Mesendoderm (in vitro differentiated cells): ENCODE measurements at regions not wholly inside any gene's neighbourhood (a gene's known extent, or its start where the extent isn't known, plus 50 kb on each side); places are given as distances from the start of the nearest gene placed in this dataset.

Experiments
- DNase-seq: peaks from one replicate; pipeline ENCODE4 v3.0.0; 2013
- H2AK5ac ChIP-seq: 2 replicates; pipeline ENCODE4 v1.6.1; 2013; ENCODE audit warnings: low read length, inconsistent platforms
- H2BK120ac ChIP-seq: 2 replicates; pipeline ENCODE4 v1.6.1; 2013; ENCODE audit warnings: low read depth, mild to moderate bottlenecking, low read length, moderate library complexity, mixed read lengths
- H2BK15ac ChIP-seq: replicated peaks from 2 replicates; pipeline ENCODE4 v1.6.1; 2013; ENCODE audit warnings: low read depth, mild to moderate bottlenecking, moderate library complexity
- H2BK5ac ChIP-seq: 2 replicates; pipeline ENCODE4 v1.6.1; 2013; ENCODE audit warnings: low read length, inconsistent platforms
- H3K18ac ChIP-seq: 2 replicates; pipeline ENCODE4 v1.6.1; 2013; ENCODE audit warnings: mild to moderate bottlenecking, low read length, mixed read lengths
- H3K23ac ChIP-seq: one replicate; pipeline ENCODE4 v1.6.1; 2013; ENCODE audit warnings: low read length
- H3K27ac ChIP-seq: 2 replicates; pipeline ENCODE4 v1.5.1; 2013; ENCODE audit warnings: low read depth, mild to moderate bottlenecking, inconsistent platforms, low read length, moderate library complexity
- H3K27me3 ChIP-seq: 2 replicates; pipeline ENCODE4 v1.6.1; 2013; ENCODE audit warnings: low read length, control low read depth, mild to moderate bottlenecking, inconsistent platforms; ENCODE audit not compliant: insufficient read depth, poor library complexity
- H3K36me3 ChIP-seq: 2 replicates; pipeline ENCODE4 v1.6.1; 2013; ENCODE audit warnings: low read length, inconsistent platforms; ENCODE audit not compliant: control insufficient read depth, insufficient read depth
- H3K4ac ChIP-seq: one replicate; pipeline ENCODE4 v1.6.1; 2013; ENCODE audit warnings: low read depth, mild to moderate bottlenecking, low read length, moderate library complexity
- H3K4me1 ChIP-seq: 2 replicates; pipeline ENCODE4 v1.6.1; 2013; ENCODE audit warnings: low read depth, low read length, inconsistent platforms; ENCODE audit not compliant: control insufficient read depth
- H3K4me2 ChIP-seq: 2 replicates; pipeline ENCODE4 v1.6.1; 2013; ENCODE audit warnings: low read length
- H3K4me3 ChIP-seq: 2 replicates; pipeline ENCODE4 v1.5.1; 2013; ENCODE audit warnings: mild to moderate bottlenecking, low read length
- H3K56ac ChIP-seq: one replicate; pipeline ENCODE4 v1.6.1; 2013; ENCODE audit warnings: low read length
- H3K79me1 ChIP-seq: 2 replicates; pipeline ENCODE4 v1.6.1; 2013; ENCODE audit warnings: low read length, inconsistent platforms
- H3K79me2 ChIP-seq: 2 replicates; pipeline ENCODE4 v1.6.1; 2013; ENCODE audit warnings: mild to moderate bottlenecking, low read length; ENCODE audit not compliant: control insufficient read depth, insufficient read depth
- H3K9ac ChIP-seq: 2 replicates; pipeline ENCODE4 v1.6.1; 2013; ENCODE audit warnings: low read length, inconsistent platforms
- H4K5ac ChIP-seq: one replicate; pipeline ENCODE4 v1.6.1; 2013; ENCODE audit warnings: low read length
- H4K8ac ChIP-seq: one replicate; pipeline ENCODE4 v1.6.1; 2013; ENCODE audit warnings: low read depth, mild to moderate bottlenecking, control low read depth, low read length, moderate library complexity
- WGBS: extraction: QIAGEN DNeasy Blood & Tissue Kit; methylation state at CpG from one replicate; pipeline ENCODE4 v1.1.7; 2013; ENCODE audit warnings: low lambda C conversion rate, missing lambda C conversion rate; ENCODE audit not compliant: insufficient coverage; ENCODE audit errors: extremely low coverage; 5-methylcytosine and 5-hydroxymethylcytosine counted together

DNA sequence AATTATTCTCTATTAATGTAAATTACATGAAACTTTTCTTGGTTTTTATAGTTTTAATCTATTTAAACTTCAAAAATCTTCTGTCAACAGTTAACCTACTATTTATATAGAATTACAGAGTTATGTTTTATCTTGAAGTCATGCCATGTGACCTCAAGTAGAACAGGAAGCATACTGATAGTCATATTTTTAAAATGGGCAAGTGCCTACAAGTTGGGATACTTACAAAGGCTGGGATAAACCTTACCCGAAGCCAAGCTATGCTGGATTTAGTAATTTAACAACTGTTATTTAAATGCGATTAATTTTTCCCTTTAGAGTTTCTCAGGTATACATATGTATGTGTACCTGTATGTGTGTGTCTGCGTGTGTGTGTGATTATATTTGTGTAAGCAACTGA lies 266.9 kb downstream of the RASSF9 start:
- DNase-seq: no peak
- no peak overlapping the region for H3K4me2 ChIP-seq
- H3K36me3 ChIP-seq: no peaks in the 10 kb centered on the region
- H3K9ac ChIP-seq: no peak overlapping the region
- H3K27ac ChIP-seq: no peak overlapping the region
- no peak overlapping the region for H2BK5ac ChIP-seq
- no peak overlapping the region for H3K18ac ChIP-seq
- H3K4me3 ChIP-seq: no peak overlapping the region
- H2BK15ac ChIP-seq: no peak overlapping the region
- H3K27me3 ChIP-seq: no peaks in the 10 kb centered on the region
- H3K79me1 ChIP-seq: no peaks in the 10 kb centered on the region
- H2AK5ac ChIP-seq: no peak overlapping the region
- no peak overlapping the region for H4K8ac ChIP-seq
- H3K4me1 ChIP-seq: no peaks in the 10 kb centered on the region
- no peak overlapping the region for H3K56ac ChIP-seq
- no CpG with 5 or more reads among the region's 3 CpGs for WGBS
- H4K5ac ChIP-seq: no peak overlapping the region
- no peaks in the 10 kb centered on the region for H3K79me2 ChIP-seq
- no peak overlapping the region for H2BK120ac ChIP-seq
- H3K4ac ChIP-seq: no peak overlapping the region
- no peak overlapping the region for H3K23ac ChIP-seq

DNA sequence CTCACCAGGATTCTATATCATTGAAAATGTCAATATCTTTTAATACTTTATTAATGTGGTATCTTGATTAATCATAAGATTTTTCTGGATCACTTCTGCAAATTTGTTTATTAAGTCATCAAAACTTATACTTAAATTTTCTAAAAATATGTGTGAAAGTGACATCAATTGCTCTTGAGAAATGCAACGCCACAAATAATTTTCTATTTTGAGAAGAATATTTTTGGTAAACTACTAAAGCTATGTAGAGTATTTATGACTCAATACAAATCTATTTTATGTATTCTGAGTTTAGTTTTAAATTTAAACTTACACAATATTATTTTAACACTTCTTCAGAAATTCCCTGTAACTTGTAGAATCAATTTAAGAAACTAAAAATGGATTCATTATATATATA lies 263.3 kb downstream of the RASSF9 start:
- no peaks in the 10 kb centered on the region for H3K27me3 ChIP-seq
- H3K4me3 ChIP-seq: no peak overlapping the region
- no peak overlapping the region for H2BK5ac ChIP-seq
- peaks cover 4% of the 10 kb centered on the region for H3K4me1 ChIP-seq
- no peak overlapping the region for H3K18ac ChIP-seq
- H3K27ac ChIP-seq: no peak overlapping the region
- no peak overlapping the region for H3K4ac ChIP-seq
- no peak overlapping the region for H2BK15ac ChIP-seq
- H4K8ac ChIP-seq: no peak overlapping the region
- H3K79me1 ChIP-seq: no peaks in the 10 kb centered on the region
- H3K56ac ChIP-seq: no peak overlapping the region
- no peak overlapping the region for H3K4me2 ChIP-seq
- DNase-seq: no peak
- no peak overlapping the region for H3K9ac ChIP-seq
- no peak overlapping the region for H2AK5ac ChIP-seq
- no peaks in the 10 kb centered on the region for H3K79me2 ChIP-seq
- no peak overlapping the region for H4K5ac ChIP-seq
- no peaks in the 10 kb centered on the region for H3K36me3 ChIP-seq
- no CpG with 5 or more reads among the region's 1 CpG for WGBS
- H2BK120ac ChIP-seq: no peak overlapping the region
- H3K23ac ChIP-seq: no peak overlapping the region

DNA sequence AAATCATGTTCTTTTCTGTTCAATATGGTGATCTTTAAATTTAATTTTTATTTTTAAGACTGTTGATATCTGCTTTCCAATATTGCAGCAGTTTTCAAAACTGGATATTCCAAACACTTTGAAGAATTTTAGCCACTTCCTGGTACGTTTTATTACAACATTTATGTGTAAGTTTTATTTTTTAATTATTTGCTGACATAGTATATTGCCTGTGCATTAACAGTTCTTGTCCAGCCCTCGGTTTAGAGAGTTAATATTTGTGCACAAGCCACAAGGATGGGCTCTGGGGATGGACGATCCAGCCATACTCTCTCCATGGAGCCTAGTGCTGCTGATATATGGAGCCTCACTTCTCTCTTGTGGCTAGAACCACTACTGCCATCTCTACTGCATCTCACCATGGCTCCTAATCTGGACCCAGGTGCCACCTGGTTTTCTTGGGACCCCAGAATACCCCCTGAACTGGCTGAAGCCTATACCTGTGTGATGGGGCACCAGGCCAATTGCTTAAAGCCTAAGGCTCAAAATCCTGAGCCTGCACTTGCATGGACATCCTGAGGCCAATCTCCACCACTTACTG lies 262.5 kb downstream of the RASSF9 start:
- no peak overlapping the region for H2AK5ac ChIP-seq
- no peak overlapping the region for H3K23ac ChIP-seq
- H4K5ac ChIP-seq: no peak overlapping the region
- H3K9ac ChIP-seq: no peak overlapping the region
- H3K79me2 ChIP-seq: no peaks in the 10 kb centered on the region
- H3K27me3 ChIP-seq: no peaks in the 10 kb centered on the region
- H2BK120ac ChIP-seq: peak overlapping the region; percentile 17
- WGBS: no CpG with 5 or more reads among the region's 3 CpGs
- H3K4ac ChIP-seq: peak overlapping the region; percentile 59
- no peak overlapping the region for H4K8ac ChIP-seq
- H3K4me2 ChIP-seq: no peak overlapping the region
- H2BK15ac ChIP-seq: no peak overlapping the region
- H3K36me3 ChIP-seq: no peaks in the 10 kb centered on the region
- DNase-seq: no peak
- H3K79me1 ChIP-seq: no peaks in the 10 kb centered on the region
- H2BK5ac ChIP-seq: peak overlapping the region; percentile 49
- H3K27ac ChIP-seq: no peak overlapping the region
- peak overlapping the region; percentile 27 for H3K56ac ChIP-seq
- H3K4me3 ChIP-seq: no peak overlapping the region
- H3K4me1 ChIP-seq: peaks cover 4% of the 10 kb centered on the region
- H3K18ac ChIP-seq: no peak overlapping the region

DNA sequence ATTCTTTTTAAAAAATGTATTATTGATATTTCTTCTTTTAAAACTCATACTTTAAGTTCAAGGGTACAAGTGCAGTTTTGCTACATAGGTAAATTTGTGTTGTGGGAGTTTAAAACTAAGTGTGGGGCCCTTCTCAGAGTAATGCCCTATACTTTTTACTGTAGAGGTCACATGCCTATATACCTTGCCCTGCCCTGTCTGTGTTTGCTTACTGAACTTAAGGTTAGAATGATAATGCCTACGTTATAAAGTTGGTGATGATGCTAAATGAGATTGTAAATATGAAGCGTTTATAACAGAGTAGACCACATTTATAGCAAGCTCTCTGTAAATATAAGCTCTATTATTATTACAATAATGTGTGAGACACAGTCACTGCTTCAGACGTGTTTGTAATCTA lies 261.9 kb downstream of the RASSF9 start:
- Histone ChIP-seq H2AK5ac (no peak overlapping the region), H3K4me1 (peaks cover 4% of the 10 kb centered on the region), H4K8ac (no peak overlapping the region), H2BK120ac (no peak overlapping the region), H3K27ac (no peak overlapping the region), H3K79me2 (no peaks in the 10 kb centered on the region), H3K27me3 (no peaks in the 10 kb centered on the region), H4K5ac (no peak overlapping the region), H3K18ac (no peak overlapping the region), H3K9ac (no peak overlapping the region), H3K56ac (no peak overlapping the region), H3K4ac (no peak overlapping the region), H2BK15ac (no peak overlapping the region), H3K79me1 (no peaks in the 10 kb centered on the region), H3K23ac (no peak overlapping the region), H3K36me3 (no peaks in the 10 kb centered on the region), H3K4me3 (no peak overlapping the region), H2BK5ac (no peak overlapping the region), H3K4me2 (no peak overlapping the region)
- no CpG with 5 or more reads among the region's 3 CpGs for WGBS
- no peak for DNase-seq

DNA sequence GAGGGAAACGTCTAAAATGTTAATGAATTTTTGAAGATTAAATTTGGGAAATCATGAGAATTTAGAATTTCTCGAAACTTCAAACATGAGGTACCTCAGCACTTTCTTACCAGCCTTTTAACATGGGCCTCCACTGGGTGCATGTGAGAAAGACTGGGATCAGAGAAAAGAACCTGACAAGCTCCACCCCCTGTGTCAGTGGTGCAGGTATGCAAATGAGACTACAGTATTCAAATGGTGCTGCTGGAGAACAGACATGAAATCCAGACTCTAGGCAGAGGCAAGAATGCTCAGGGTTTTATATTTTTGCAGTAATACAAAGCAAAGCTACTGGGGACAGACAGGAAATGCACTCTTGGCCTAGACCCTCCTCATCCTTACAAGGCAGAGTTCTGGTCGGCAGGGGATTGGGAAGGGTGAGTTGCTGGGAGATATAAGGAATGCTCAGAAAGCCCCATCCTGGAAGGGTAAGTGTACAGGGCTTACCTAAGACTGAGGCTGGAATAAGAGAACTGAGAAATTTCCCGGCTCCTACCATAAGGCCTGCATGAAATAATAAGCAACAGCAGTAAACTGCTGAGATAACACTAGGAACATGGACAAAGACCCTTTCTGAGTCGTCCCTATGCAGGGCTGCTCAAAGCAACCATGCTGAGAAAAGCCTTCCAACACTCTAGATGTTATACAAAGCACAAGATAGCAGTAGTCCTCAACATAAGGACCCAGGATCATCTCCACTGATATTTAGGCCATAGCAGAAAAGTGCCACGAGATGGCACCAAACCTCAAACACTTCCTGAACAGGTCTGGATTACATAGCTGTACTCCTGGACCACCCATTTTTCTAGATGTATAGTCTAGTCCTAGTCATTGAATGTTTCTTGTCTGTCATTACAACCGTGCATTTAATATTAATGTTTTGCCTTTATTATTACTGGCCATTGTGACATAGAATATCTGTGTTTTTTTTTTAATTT lies 260.8 kb downstream of the RASSF9 start:
- H2AK5ac ChIP-seq: no peak overlapping the region
- peak; percentile 88 for DNase-seq
- H3K18ac ChIP-seq: peak overlapping the region; percentile 83
- H3K27me3 ChIP-seq: no peaks in the 10 kb centered on the region
- no peak overlapping the region for H3K23ac ChIP-seq
- H2BK5ac ChIP-seq: no peak overlapping the region
- H3K4me1 ChIP-seq: peaks cover 4% of the 10 kb centered on the region
- no peak overlapping the region for H4K5ac ChIP-seq
- peak overlapping the region; percentile 36 for H3K9ac ChIP-seq
- H3K4me3 ChIP-seq: no peak overlapping the region
- H2BK15ac ChIP-seq: no peak overlapping the region
- no CpG with 5 or more reads among the region's 7 CpGs for WGBS
- no peaks in the 10 kb centered on the region for H3K36me3 ChIP-seq
- no peak overlapping the region for H4K8ac ChIP-seq
- H3K4me2 ChIP-seq: no peak overlapping the region
- no peaks in the 10 kb centered on the region for H3K79me2 ChIP-seq
- no peaks in the 10 kb centered on the region for H3K79me1 ChIP-seq
- H3K4ac ChIP-seq: peak overlapping the region; percentile 91
- peak overlapping the region; percentile 8 for H2BK120ac ChIP-seq
- peak overlapping the region; percentile 49 for H3K27ac ChIP-seq
- peak overlapping the region; percentile 61 for H3K56ac ChIP-seq
